HUES48 (cell line): ENCODE measurements at regions not wholly inside any gene's neighbourhood (a gene's known extent, or its start where the extent isn't known, plus 50 kb on each side); places are given as distances from the start of the nearest gene placed in this dataset.
A peak's percentile ranks its signal among the peaks of the same experiment; 100 is the strongest.

ENCODE experiments used
- H3K27ac ChIP-seq: one replicate; pipeline ENCODE4 v1.7.0; 2013; ENCODE audit warnings: low read depth, low read length, inconsistent platforms
- H3K27me3 ChIP-seq: 2 replicates; pipeline ENCODE4 v1.6.1; 2013; ENCODE audit warnings: mild to moderate bottlenecking, low read length; ENCODE audit not compliant: control insufficient read depth, insufficient read depth
- H3K36me3 ChIP-seq: 2 replicates; pipeline ENCODE4 v1.6.1; 2013; ENCODE audit warnings: low read length; ENCODE audit not compliant: control insufficient read depth, insufficient read depth
- H3K4me1 ChIP-seq: 2 replicates; pipeline ENCODE4 v1.6.1; 2013; ENCODE audit warnings: mild to moderate bottlenecking, low read length; ENCODE audit not compliant: control insufficient read depth, insufficient read depth
- H3K4me3 ChIP-seq: 2 replicates; pipeline ENCODE4 v1.5.1; 2013; ENCODE audit warnings: mild to moderate bottlenecking, low read depth, low read length
- H3K9ac ChIP-seq: 2 replicates; pipeline ENCODE4 v1.6.1; 2013; ENCODE audit warnings: mild to moderate bottlenecking, low read depth, low read length, moderate library complexity
- H3K9me3 ChIP-seq: 2 replicates; pipeline ENCODE4 v1.6.1; 2013; ENCODE audit warnings: low read length; ENCODE audit not compliant: control insufficient read depth, insufficient read depth

GRCh38 chrX:148385471-148385870 is 114.9 kb upstream of the AFF2 start:
- H3K4me1 ChIP-seq: peaks cover 30% of the 10 kb centered on the region
- no peaks in the 10 kb centered on the region for H3K36me3 ChIP-seq
- no peak overlapping the region for H3K27ac ChIP-seq
- H3K9ac ChIP-seq: no peak overlapping the region
- H3K4me3 ChIP-seq: no peak overlapping the region
- H3K9me3 ChIP-seq: no peaks in the 10 kb centered on the region
- no peaks in the 10 kb centered on the region for H3K27me3 ChIP-seq

DNA sequence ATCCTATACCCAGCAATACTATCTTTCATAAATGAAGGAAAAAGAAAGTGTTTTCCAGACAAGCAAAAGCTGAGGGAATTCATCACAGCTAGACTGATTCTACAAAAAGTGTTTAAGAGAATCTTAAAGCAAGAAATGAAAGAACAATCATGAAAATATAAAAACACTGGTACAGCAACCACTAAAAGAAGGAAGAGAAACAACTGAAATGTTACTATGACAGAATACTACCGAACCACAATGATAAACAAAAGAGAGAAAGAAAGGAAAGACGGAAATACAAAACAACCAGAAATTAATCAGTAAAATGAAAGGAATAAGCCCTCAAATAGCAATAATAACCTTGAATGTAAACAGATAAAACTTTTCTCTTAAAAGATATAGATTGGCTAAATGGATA is 110.8 kb upstream of the AFF2 start:
- Histone ChIP-seq H3K27ac (no peak overlapping the region), H3K9ac (no peak overlapping the region)

GRCh38 chrX:148412006-148412405 is 88.4 kb upstream of the AFF2 start:
- no peaks in the 10 kb centered on the region for H3K27me3 ChIP-seq

More for the DNA sequence above, 110.8 kb upstream of the AFF2 start:
- H3K4me1 ChIP-seq: no peaks in the 10 kb centered on the region
- H3K9me3 ChIP-seq: no peaks in the 10 kb centered on the region
- no peak overlapping the region for H3K4me3 ChIP-seq
- no peaks in the 10 kb centered on the region for H3K27me3 ChIP-seq
- no peaks in the 10 kb centered on the region for H3K36me3 ChIP-seq

DNA sequence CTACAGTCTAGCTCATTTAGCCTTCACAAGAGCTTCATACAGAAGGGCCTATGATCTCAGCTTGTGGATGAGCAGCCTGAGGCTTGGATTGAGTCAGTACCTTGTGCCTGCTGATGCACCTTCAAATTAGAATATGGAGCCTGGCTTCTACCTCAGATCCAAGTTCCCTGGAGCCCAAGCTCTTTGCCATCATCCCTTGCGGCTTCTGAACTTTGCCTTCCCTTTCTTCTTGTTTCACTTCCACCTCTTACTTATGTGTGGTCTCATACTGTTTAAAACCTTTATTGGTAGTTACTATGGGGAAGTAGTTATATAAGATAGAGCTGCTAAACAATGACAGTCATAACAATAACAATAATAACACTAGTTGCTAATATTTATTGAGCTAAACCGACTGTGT is 84.3 kb upstream of the AFF2 start:
- Histone ChIP-seq H3K36me3 (no peaks in the 10 kb centered on the region), H3K27me3 (no peaks in the 10 kb centered on the region), H3K4me3 (no peak overlapping the region), H3K4me1 (peaks cover 24% of the 10 kb centered on the region), H3K27ac (no peak overlapping the region), H3K9ac (no peak overlapping the region), H3K9me3 (no peaks in the 10 kb centered on the region)

More at GRCh38 chrX:148412006-148412405, 88.4 kb upstream of the AFF2 start:
- Histone ChIP-seq H3K4me3 (no peak overlapping the region), H3K27ac (peak overlapping the region; percentile 22), H3K4me1 (peaks cover 24% of the 10 kb centered on the region), H3K9me3 (no peaks in the 10 kb centered on the region), H3K9ac (no peak overlapping the region), H3K36me3 (no peaks in the 10 kb centered on the region)

DNA sequence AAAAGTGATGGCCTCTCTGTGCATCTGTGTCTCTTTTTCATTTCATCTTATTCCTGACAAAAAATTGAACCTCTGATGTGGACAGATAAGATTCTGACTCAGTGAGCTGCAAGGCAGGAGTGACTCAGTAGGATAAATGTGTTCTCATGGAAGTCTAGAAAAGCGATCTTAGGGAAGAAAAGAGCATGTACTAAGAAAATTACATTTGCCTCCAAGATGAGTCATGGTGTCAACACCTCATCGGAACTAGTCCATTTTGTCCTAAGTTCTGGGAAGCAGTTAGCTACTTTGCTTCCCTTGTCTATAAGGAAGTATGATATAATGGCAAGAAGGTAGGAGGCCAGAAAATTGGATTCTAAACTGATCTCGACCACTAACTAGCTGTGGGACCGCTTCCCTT is 83.5 kb upstream of the AFF2 start:
- Histone ChIP-seq H3K9ac (no peak overlapping the region), H3K4me3 (no peak overlapping the region), H3K4me1 (peaks cover 17% of the 10 kb centered on the region), H3K27me3 (no peaks in the 10 kb centered on the region), H3K9me3 (no peaks in the 10 kb centered on the region), H3K27ac (no peak overlapping the region), H3K36me3 (no peaks in the 10 kb centered on the region)

- Histone ChIP-seq H3K9ac (no peak overlapping the region), H3K27me3 (no peaks in the 10 kb centered on the region), H3K9me3 (no peaks in the 10 kb centered on the region), H3K36me3 (no peaks in the 10 kb centered on the region), H3K27ac (no peak overlapping the region), H3K4me3 (no peak overlapping the region), H3K4me1 (peaks cover 7% of the 10 kb centered on the region)
Measured at GRCh38 chrX:148417934-148418333, 82.5 kb upstream of the AFF2 start.

DNA sequence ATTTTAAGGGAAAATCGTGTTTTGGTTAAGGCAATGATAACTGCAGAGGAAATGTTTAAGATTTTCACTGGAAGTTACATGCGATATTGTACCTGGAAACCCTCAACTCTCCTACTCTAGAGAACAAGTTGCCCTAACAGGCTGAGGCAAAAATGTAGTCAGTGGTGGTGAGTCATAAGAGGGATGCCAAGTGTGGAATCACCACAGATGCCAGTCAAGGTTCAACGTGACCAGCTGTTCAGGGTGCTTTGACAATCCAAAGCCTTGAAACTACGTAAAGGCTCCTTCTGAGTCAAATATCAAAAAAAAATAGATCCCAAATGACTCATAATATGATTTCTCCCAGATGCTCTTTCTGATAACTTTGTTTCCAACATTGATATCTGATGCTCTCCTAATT is 77.9 kb upstream of the AFF2 start:
- Histone ChIP-seq H3K4me1 (peaks cover 25% of the 10 kb centered on the region), H3K4me3 (no peak overlapping the region), H3K9me3 (no peaks in the 10 kb centered on the region), H3K9ac (no peak overlapping the region), H3K27ac (no peak overlapping the region), H3K27me3 (peaks cover 3% of the 10 kb centered on the region), H3K36me3 (no peaks in the 10 kb centered on the region)

DNA sequence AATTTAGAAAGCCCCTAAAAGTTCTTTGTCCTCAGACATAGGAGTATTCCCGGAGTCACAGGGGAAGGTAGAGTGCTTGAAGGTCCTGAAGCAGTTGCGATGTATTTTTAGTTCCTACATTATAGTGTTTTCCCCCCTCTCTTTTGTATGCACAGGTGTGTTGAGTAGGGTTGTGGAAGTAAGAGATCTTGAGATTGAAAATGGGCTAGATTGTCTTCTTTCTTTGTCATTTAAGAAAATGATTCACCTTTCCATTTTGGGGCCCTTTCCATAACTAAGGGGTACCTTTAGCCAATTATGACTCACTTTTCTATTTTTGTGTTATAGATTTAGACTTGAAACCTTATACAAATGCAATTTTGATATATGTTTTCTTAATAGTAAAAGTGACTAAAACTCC is 75.8 kb upstream of the AFF2 start:
- no peak overlapping the region for H3K4me3 ChIP-seq
- H3K36me3 ChIP-seq: no peaks in the 10 kb centered on the region
- peaks cover 29% of the 10 kb centered on the region for H3K4me1 ChIP-seq
- no peak overlapping the region for H3K9ac ChIP-seq
- H3K27ac ChIP-seq: no peak overlapping the region
- H3K9me3 ChIP-seq: no peaks in the 10 kb centered on the region
- H3K27me3 ChIP-seq: peaks cover 7% of the 10 kb centered on the region

DNA sequence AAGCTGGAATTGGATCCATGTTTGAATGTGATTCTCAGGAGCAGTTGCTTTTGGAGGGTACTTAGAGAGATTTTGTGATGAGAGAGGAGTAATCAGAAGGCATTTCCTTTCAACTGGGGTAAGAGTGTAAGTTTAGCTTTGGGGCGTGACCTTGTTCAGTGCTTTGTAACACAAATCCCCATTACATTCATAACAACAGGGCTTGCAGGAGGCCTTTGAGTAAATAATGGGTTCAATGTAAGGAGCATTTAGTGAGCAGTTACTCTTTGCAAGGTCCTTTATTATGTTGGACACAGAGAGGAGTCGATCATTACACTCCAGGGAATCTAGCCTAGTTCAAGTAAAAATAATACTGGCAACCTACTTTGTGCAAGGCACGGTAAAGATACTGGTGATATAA is 74.0 kb upstream of the AFF2 start:
- peak overlapping the region; percentile 10; the same call in 1 of the 2 replicates for H3K4me3 ChIP-seq
- no peaks in the 10 kb centered on the region for H3K9me3 ChIP-seq
- peaks cover 29% of the 10 kb centered on the region for H3K4me1 ChIP-seq
- peaks cover 7% of the 10 kb centered on the region for H3K27me3 ChIP-seq
- H3K27ac ChIP-seq: peak overlapping the region; percentile 70
- no peak overlapping the region for H3K9ac ChIP-seq
- H3K36me3 ChIP-seq: no peaks in the 10 kb centered on the region

DNA sequence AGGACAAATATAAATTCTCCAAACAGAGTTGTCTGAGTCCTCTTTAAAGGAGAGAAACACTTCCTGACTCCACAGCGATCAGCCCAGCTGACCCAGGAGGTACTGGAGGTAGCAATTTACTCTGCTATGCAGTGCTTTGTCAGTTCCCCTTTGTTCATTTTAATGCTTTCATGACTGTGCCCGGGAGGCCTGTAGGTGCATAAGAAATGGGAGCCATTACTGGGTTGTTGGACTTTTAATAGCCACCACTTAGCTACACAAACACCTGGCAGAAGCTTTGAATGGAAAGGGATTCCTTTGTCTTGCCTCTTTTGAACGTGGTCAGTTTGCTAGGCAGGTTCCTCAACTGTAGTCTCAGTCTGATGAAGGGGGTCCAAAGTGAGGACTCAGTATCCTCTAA is 59.0 kb upstream of the AFF2 start:
- no peak overlapping the region; the same call in 1 of the 2 replicates for H3K9ac ChIP-seq
- H3K9me3 ChIP-seq: no peaks in the 10 kb centered on the region
- H3K27ac ChIP-seq: peak overlapping the region; percentile 39
- no peaks in the 10 kb centered on the region for H3K36me3 ChIP-seq
- peaks cover 52% of the 10 kb centered on the region for H3K27me3 ChIP-seq
- peaks cover 33% of the 10 kb centered on the region for H3K4me1 ChIP-seq
- peak overlapping the region; percentile 41 for H3K4me3 ChIP-seq

DNA sequence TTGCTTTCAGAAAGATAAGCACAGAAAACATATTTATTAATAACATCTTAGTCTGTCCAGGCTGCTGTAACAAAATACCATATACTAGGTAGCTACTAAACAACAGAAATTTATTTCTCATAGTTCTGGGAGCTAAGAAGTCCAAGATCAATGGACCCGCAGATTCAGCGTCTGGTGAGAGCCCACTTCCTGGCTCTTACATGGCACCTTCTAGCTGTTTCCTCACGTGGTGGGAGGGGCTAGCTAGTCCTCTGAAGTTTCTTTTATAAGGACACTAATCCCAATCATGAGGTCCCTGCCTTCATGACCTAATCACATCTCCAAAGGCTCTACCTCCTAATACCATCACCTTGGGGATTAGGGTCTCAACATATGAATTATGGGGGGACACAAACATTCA is 57.2 kb upstream of the AFF2 start:
- Histone ChIP-seq H3K9ac (no peak overlapping the region), H3K36me3 (no peaks in the 10 kb centered on the region), H3K27me3 (peaks cover 52% of the 10 kb centered on the region), H3K9me3 (no peaks in the 10 kb centered on the region), H3K4me3 (no peak overlapping the region), H3K4me1 (peaks cover 33% of the 10 kb centered on the region), H3K27ac (no peak overlapping the region)

GRCh38 chrX:148448686-148449085 is 51.7 kb upstream of the AFF2 start:
- H3K4me3 ChIP-seq: no peak overlapping the region
- H3K36me3 ChIP-seq: no peaks in the 10 kb centered on the region
- no peak overlapping the region for H3K9ac ChIP-seq
- peaks cover 9% of the 10 kb centered on the region; the same call in 1 of the 2 replicates for H3K27me3 ChIP-seq
- H3K27ac ChIP-seq: no peak overlapping the region
- H3K4me1 ChIP-seq: no peaks in the 10 kb centered on the region
- no peaks in the 10 kb centered on the region for H3K9me3 ChIP-seq
